ENCODE measurements at regions not wholly inside any gene's neighbourhood (a gene's known extent, or its start where the extent isn't known, plus 50 kb on each side); places are given as distances from the start of the nearest gene placed in this dataset.

- TF ChIP-seq, protein P1, sequence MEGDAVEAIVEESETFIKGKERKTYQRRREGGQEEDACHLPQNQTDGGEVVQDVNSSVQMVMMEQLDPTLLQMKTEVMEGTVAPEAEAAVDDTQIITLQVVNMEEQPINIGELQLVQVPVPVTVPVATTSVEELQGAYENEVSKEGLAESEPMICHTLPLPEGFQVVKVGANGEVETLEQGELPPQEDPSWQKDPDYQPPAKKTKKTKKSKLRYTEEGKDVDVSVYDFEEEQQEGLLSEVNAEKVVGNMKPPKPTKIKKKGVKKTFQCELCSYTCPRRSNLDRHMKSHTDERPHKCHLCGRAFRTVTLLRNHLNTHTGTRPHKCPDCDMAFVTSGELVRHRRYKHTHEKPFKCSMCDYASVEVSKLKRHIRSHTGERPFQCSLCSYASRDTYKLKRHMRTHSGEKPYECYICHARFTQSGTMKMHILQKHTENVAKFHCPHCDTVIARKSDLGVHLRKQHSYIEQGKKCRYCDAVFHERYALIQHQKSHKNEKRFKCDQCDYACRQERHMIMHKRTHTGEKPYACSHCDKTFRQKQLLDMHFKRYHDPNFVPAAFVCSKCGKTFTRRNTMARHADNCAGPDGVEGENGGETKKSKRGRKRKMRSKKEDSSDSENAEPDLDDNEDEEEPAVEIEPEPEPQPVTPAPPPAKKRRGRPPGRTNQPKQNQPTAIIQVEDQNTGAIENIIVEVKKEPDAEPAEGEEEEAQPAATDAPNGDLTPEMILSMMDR (IDR thresholded peaks at IDR 0.05): no peak
- no peak for TF ChIP-seq POLR2A (IDR thresholded peaks at IDR 0.05)
Measured at GRCh38 chr6:150759483-150759882, 106.0 kb upstream of the MTHFD1L start.
